ENCODE measurements at regions not wholly inside any gene's neighbourhood (a gene's known extent, or its start where the extent isn't known, plus 50 kb on each side); places are given as distances from the start of the nearest gene placed in this dataset.
"Not testable (repeated sequence)": the region's sequence is repeated elsewhere in the genome, so short reads cannot be mapped to it uniquely, and the experiment has no call there.

DNA sequence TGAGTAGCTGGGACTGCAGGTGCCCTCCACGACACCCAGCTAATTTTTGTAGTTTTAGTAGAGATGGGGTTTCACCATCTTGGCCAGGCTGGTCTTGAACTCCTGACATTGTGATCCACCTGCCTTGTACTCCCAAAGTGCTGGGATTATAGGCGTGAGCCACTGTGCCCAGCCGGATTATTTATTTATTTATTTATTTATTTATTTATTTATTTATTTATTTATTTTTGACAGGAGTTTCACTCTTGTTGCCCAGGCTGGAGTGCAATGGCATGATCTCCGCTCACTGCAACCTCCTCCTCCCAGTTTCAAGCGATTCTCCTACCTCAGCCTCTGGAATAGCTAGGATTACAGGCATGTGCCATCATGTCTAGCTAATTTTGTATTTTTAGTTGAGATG is 466.1 kb upstream of the BRINP3 start:
- H4K8ac ChIP-seq (ENCODE audit: low read depth, low read length); H3K27ac ChIP-seq (replicated peaks; ENCODE audit: low read length); H2BK15ac ChIP-seq (ENCODE audit: low read length); H3K18ac ChIP-seq (ENCODE audit: low read length); H3K79me1 ChIP-seq (ENCODE audit: low read depth, low read length); H3K27me3 ChIP-seq (ENCODE audit: control insufficient read depth in 3 of 3, insufficient read depth in 3 of 3, low read depth in 1 of 3, low read length in 3 of 3); H2BK120ac ChIP-seq (ENCODE audit: low read depth, low read length); H3K14ac ChIP-seq (ENCODE audit: low read length); H3K36me3 ChIP-seq (replicated peaks in 1 of 2; ENCODE audit: control insufficient read depth in 2 of 2, insufficient read depth in 2 of 2, low read length in 2 of 2); H3K9ac ChIP-seq (ENCODE audit: low read depth, low read length, poor library complexity); H3K4me2 ChIP-seq (ENCODE audit: insufficient read depth, low read length, poor library complexity, severe bottlenecking); H2AFZ ChIP-seq (ENCODE audit: low read length); DNase-seq (ENCODE audit: low spot score); H2BK12ac ChIP-seq (ENCODE audit: low read length); H3K4me1 ChIP-seq (ENCODE audit: control insufficient read depth in 2 of 2, insufficient read depth in 1 of 2, low read depth in 1 of 2, low read length in 2 of 2); H3K4ac ChIP-seq (ENCODE audit: low read length); H3K4me3 ChIP-seq (ENCODE audit: low read length in 2 of 2); H3K9me3 ChIP-seq (replicated peaks in 1 of 2; ENCODE audit: control insufficient read depth in 2 of 2, insufficient read depth in 1 of 2, low read depth in 1 of 2, low read length in 2 of 2); H3K23ac ChIP-seq (ENCODE audit: low read depth, low read length, poor library complexity); H4K91ac ChIP-seq (ENCODE audit: low read depth, low read length, poor library complexity); H2AK5ac ChIP-seq (ENCODE audit: low read depth, low read length); H2BK5ac ChIP-seq (ENCODE audit: low read length): not testable (repeated sequence)
- no CpG with 5 or more reads among the region's 5 CpGs for whole genome bisulfite sequencing, 2 donors (ENCODE audit: extremely low coverage in 2 of 2, insufficient read length in 2 of 2, insufficient replicate concordance in 1 of 2)

DNA sequence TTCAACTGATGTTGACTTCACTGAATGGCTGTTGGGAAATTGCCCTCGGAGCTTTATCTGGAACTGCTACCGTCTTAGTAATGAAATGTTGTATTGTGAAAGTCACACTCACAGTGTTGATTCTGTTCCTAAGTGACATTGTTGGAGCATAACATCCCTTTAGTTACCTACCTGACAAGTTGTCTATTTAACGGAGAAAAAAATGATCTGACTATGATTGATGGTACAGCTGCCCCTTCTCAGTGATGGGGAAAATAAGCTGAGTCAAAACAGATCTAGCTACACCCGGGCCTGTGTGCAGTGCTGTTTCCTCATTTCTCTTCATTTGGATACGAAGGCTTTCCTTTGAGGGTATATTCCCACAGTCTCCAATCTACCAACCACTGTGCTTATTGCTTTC is 472.3 kb upstream of the BRINP3 start:
- Histone ChIP-seq H3K27ac (replicated peaks; ENCODE audit: low read length) (no peak overlapping the region), H2BK15ac (ENCODE audit: low read length) (no peak overlapping the region), H3K9me3 (replicated peaks in 1 of 2; ENCODE audit: control insufficient read depth in 2 of 2, insufficient read depth in 1 of 2, low read depth in 1 of 2, low read length in 2 of 2) (no peaks in the 10 kb centered on the region), H2AK5ac (ENCODE audit: low read depth, low read length) (no peak overlapping the region), H2BK12ac (ENCODE audit: low read length) (no peak overlapping the region), H3K9ac (ENCODE audit: low read depth, low read length, poor library complexity) (no peak overlapping the region), H3K27me3 (ENCODE audit: control insufficient read depth in 3 of 3, insufficient read depth in 3 of 3, low read depth in 1 of 3, low read length in 3 of 3) (no peaks in the 10 kb centered on the region), H3K14ac (ENCODE audit: low read length) (no peak overlapping the region), H3K4me2 (ENCODE audit: insufficient read depth, low read length, poor library complexity, severe bottlenecking) (no peak overlapping the region), H4K8ac (ENCODE audit: low read depth, low read length) (no peak overlapping the region), H3K18ac (ENCODE audit: low read length) (no peak overlapping the region), H3K4ac (ENCODE audit: low read length) (no peak overlapping the region), H2BK5ac (ENCODE audit: low read length) (no peak overlapping the region), H3K79me1 (ENCODE audit: low read depth, low read length) (no peaks in the 10 kb centered on the region), H3K23ac (ENCODE audit: low read depth, low read length, poor library complexity) (no peak overlapping the region), H3K4me3 (ENCODE audit: low read length in 2 of 2) (no peak overlapping the region), H4K91ac (ENCODE audit: low read depth, low read length, poor library complexity) (no peak overlapping the region), H3K36me3 (replicated peaks in 1 of 2; ENCODE audit: control insufficient read depth in 2 of 2, insufficient read depth in 2 of 2, low read length in 2 of 2) (no peaks in the 10 kb centered on the region), H2AFZ (ENCODE audit: low read length) (peak overlapping the region; percentile 75), H3K4me1 (ENCODE audit: control insufficient read depth in 2 of 2, insufficient read depth in 1 of 2, low read depth in 1 of 2, low read length in 2 of 2) (peaks cover 0 to 4% of the 10 kb centered on the region in 2 donors), H2BK120ac (ENCODE audit: low read depth, low read length) (no peak overlapping the region)
- WGBS, 2 donors (ENCODE audit: extremely low coverage in 2 of 2, insufficient read length in 2 of 2, insufficient replicate concordance in 1 of 2) = no CpG with 5 or more reads among the region's 5 CpGs
- no peak for DNase-seq (ENCODE audit: low spot score)

DNA sequence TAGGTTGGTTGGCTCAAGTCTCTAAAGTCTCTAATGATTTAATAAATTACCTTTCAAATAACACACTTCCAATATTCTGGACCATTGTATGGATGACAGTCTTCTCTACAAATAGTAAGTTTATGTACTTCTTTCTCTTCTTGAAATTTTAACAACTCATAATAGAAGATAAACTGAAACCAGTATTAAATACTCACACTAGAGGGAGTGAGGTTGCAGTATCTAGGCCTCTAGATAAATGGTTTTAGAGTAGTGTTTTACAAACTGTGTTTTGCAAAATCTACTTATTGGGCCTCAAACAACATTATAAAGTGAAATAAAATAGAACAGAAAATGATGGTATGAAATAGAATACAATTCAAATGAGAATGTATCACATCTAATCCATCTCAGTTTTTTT is 479.9 kb upstream of the BRINP3 start:
- H2AK5ac ChIP-seq (ENCODE audit: low read depth, low read length) = no peak overlapping the region
- no peak overlapping the region for H3K4ac ChIP-seq (ENCODE audit: low read length)
- H3K4me3 ChIP-seq (ENCODE audit: low read length in 2 of 2) = no peak overlapping the region
- H3K9ac ChIP-seq (ENCODE audit: low read depth, low read length, poor library complexity) = no peak overlapping the region
- no peak for DNase-seq (ENCODE audit: low spot score)
- no peak overlapping the region for H3K18ac ChIP-seq (ENCODE audit: low read length)
- H2BK15ac ChIP-seq (ENCODE audit: low read length) = no peak overlapping the region
- H3K9me3 ChIP-seq (replicated peaks in 1 of 2; ENCODE audit: control insufficient read depth in 2 of 2, insufficient read depth in 1 of 2, low read depth in 1 of 2, low read length in 2 of 2) = no peaks in the 10 kb centered on the region
- H3K27ac ChIP-seq (replicated peaks; ENCODE audit: low read length) = no peak overlapping the region
- H3K14ac ChIP-seq (ENCODE audit: low read length) = no peak overlapping the region
- no peak overlapping the region for H2BK5ac ChIP-seq (ENCODE audit: low read length)
- H3K4me2 ChIP-seq (ENCODE audit: insufficient read depth, low read length, poor library complexity, severe bottlenecking) = no peak overlapping the region
- H2BK120ac ChIP-seq (ENCODE audit: low read depth, low read length) = no peak overlapping the region
- H2AFZ ChIP-seq (ENCODE audit: low read length) = no peak overlapping the region
- H2BK12ac ChIP-seq (ENCODE audit: low read length) = no peak overlapping the region
- H3K79me1 ChIP-seq (ENCODE audit: low read depth, low read length) = no peaks in the 10 kb centered on the region
- no peaks in the 10 kb centered on the region for H3K27me3 ChIP-seq (ENCODE audit: control insufficient read depth in 3 of 3, insufficient read depth in 3 of 3, low read depth in 1 of 3, low read length in 3 of 3)
- no peak overlapping the region for H4K8ac ChIP-seq (ENCODE audit: low read depth, low read length)
- H3K36me3 ChIP-seq (replicated peaks in 1 of 2; ENCODE audit: control insufficient read depth in 2 of 2, insufficient read depth in 2 of 2, low read length in 2 of 2) = no peaks in the 10 kb centered on the region
- no peak overlapping the region for H3K23ac ChIP-seq (ENCODE audit: low read depth, low read length, poor library complexity)
- H3K4me1 ChIP-seq (ENCODE audit: control insufficient read depth in 2 of 2, insufficient read depth in 1 of 2, low read depth in 1 of 2, low read length in 2 of 2) = peaks cover 0 to 2% of the 10 kb centered on the region in 2 donors
- H4K91ac ChIP-seq (ENCODE audit: low read depth, low read length, poor library complexity) = no peak overlapping the region

DNA sequence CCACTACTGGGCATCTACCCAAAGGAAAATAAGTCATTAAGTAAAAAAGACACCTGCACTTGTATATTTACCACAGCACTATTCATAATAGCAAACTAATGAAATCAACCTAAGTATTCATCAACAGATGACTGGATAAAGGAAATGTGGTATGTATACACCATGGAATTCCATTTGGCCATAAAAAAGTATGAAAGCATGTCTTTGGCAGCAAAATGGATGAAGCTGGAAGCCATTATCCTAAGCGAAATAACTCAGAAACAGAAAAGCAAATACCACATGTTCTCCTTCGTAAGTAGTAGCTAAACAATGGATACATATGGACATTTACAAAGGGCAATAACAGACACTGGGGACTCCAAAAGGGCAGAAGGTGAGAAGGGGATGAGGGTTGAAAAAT is 485.7 kb upstream of the BRINP3 start:
- H3K27ac ChIP-seq (replicated peaks; ENCODE audit: low read length) = no peak overlapping the region
- no peak for DNase-seq (ENCODE audit: low spot score)
- H3K79me1 ChIP-seq (ENCODE audit: low read depth, low read length) = no peaks in the 10 kb centered on the region
- H2AFZ ChIP-seq (ENCODE audit: low read length) = no peak overlapping the region
- no peak overlapping the region for H3K4me2 ChIP-seq (ENCODE audit: insufficient read depth, low read length, poor library complexity, severe bottlenecking)
- H2BK15ac ChIP-seq (ENCODE audit: low read length) = no peak overlapping the region
- no peak overlapping the region for H2BK12ac ChIP-seq (ENCODE audit: low read length)
- H3K4me1 ChIP-seq (ENCODE audit: control insufficient read depth in 2 of 2, insufficient read depth in 1 of 2, low read depth in 1 of 2, low read length in 2 of 2) = peaks cover 0 to 2% of the 10 kb centered on the region in 2 donors
- H4K8ac ChIP-seq (ENCODE audit: low read depth, low read length) = no peak overlapping the region
- no peak overlapping the region for H2BK120ac ChIP-seq (ENCODE audit: low read depth, low read length)
- H3K9me3 ChIP-seq (replicated peaks in 1 of 2; ENCODE audit: control insufficient read depth in 2 of 2, insufficient read depth in 1 of 2, low read depth in 1 of 2, low read length in 2 of 2) = no peaks in the 10 kb centered on the region
- H3K4ac ChIP-seq (ENCODE audit: low read length) = no peak overlapping the region
- WGBS, 2 donors (ENCODE audit: extremely low coverage in 2 of 2, insufficient read length in 2 of 2, insufficient replicate concordance in 1 of 2) = no CpG with 5 or more reads among the region's 2 CpGs
- no peak overlapping the region for H3K9ac ChIP-seq (ENCODE audit: low read depth, low read length, poor library complexity)
- H3K4me3 ChIP-seq (ENCODE audit: low read length in 2 of 2) = no peak overlapping the region
- H4K91ac ChIP-seq (ENCODE audit: low read depth, low read length, poor library complexity) = no peak overlapping the region
- H2BK5ac ChIP-seq (ENCODE audit: low read length) = no peak overlapping the region
- no peaks in the 10 kb centered on the region for H3K36me3 ChIP-seq (replicated peaks in 1 of 2; ENCODE audit: control insufficient read depth in 2 of 2, insufficient read depth in 2 of 2, low read length in 2 of 2)
- H3K18ac ChIP-seq (ENCODE audit: low read length) = no peak overlapping the region
- no peak overlapping the region for H2AK5ac ChIP-seq (ENCODE audit: low read depth, low read length)
- H3K27me3 ChIP-seq (ENCODE audit: control insufficient read depth in 3 of 3, insufficient read depth in 3 of 3, low read depth in 1 of 3, low read length in 3 of 3) = no peaks in the 10 kb centered on the region
- no peak overlapping the region for H3K14ac ChIP-seq (ENCODE audit: low read length)
- no peak overlapping the region for H3K23ac ChIP-seq (ENCODE audit: low read depth, low read length, poor library complexity)

All from neuronal stem cell (in vitro differentiated cells).